ES-I3 (cell line): ENCODE measurements at regions not wholly inside any gene's neighbourhood (a gene's known extent, or its start where the extent isn't known, plus 50 kb on each side); places are given as distances from the start of the nearest gene placed in this dataset.
"Not testable (repeated sequence)": the region's sequence is repeated elsewhere in the genome, so short reads cannot be mapped to it uniquely, and the experiment has no call there.

ENCODE experiments used
- H3K36me3 ChIP-seq: 2 replicates; pipeline ENCODE4 v1.6.1; 2013; ENCODE audit warnings: mild to moderate bottlenecking, low read length, control low read depth, moderate library complexity; ENCODE audit not compliant: insufficient read depth
- H3K4me1 ChIP-seq: 2 replicates; pipeline ENCODE4 v1.6.1; 2013; ENCODE audit warnings: mild to moderate bottlenecking, control low read depth, low read length; ENCODE audit not compliant: insufficient read depth
- H3K9ac ChIP-seq: 2 replicates; pipeline ENCODE4 v1.6.1; 2013; ENCODE audit warnings: low read depth, mild to moderate bottlenecking, low read length, moderate library complexity
- H3K9me3 ChIP-seq: 2 replicates; pipeline ENCODE4 v1.6.1; 2013; ENCODE audit warnings: mild to moderate bottlenecking, low read length, moderate library complexity; ENCODE audit not compliant: control insufficient read depth, insufficient read depth

GRCh38 chr16:21511315-21512210, 87.8 kb upstream of the METTL9 start:
- H3K36me3 ChIP-seq, H3K9me3 ChIP-seq, H3K9ac ChIP-seq, H3K4me1 ChIP-seq: not testable (repeated sequence)

GRCh38 chr16:21512280-21513192, 86.8 kb upstream of the METTL9 start:
- not testable (repeated sequence) for H3K4me1 ChIP-seq

GRCh38 chr16:21513337-21513741, 86.0 kb upstream of the METTL9 start:
- not testable (repeated sequence) for H3K9me3 ChIP-seq, H3K4me1 ChIP-seq, H3K9ac ChIP-seq, H3K36me3 ChIP-seq

More at GRCh38 chr16:21512280-21513192, 86.8 kb upstream of the METTL9 start:
- H3K9ac ChIP-seq, H3K36me3 ChIP-seq, H3K9me3 ChIP-seq: not testable (repeated sequence)

- H3K4me1 ChIP-seq, H3K9ac ChIP-seq, H3K9me3 ChIP-seq, H3K36me3 ChIP-seq: not testable (repeated sequence)
Measured at GRCh38 chr16:21513812-21514473, 85.4 kb upstream of the METTL9 start.

- not testable (repeated sequence) for H3K9ac ChIP-seq, H3K4me1 ChIP-seq, H3K9me3 ChIP-seq, H3K36me3 ChIP-seq
Measured at GRCh38 chr16:21514474-21514840, 84.9 kb upstream of the METTL9 start.

- not testable (repeated sequence) for H3K9ac ChIP-seq, H3K4me1 ChIP-seq, H3K36me3 ChIP-seq, H3K9me3 ChIP-seq
Measured at GRCh38 chr16:21516705-21517040, 82.7 kb upstream of the METTL9 start.

- not testable (repeated sequence) for H3K4me1 ChIP-seq, H3K9ac ChIP-seq, H3K36me3 ChIP-seq, H3K9me3 ChIP-seq
Measured at GRCh38 chr16:21517263-21517662, 82.1 kb upstream of the METTL9 start.

GRCh38 chr16:21519361-21520133, 79.8 kb upstream of the METTL9 start:
- H3K9me3 ChIP-seq, H3K36me3 ChIP-seq, H3K4me1 ChIP-seq: not testable (repeated sequence)
- H3K9ac ChIP-seq, result peak overlapping the region; percentile 78

- H3K9me3 ChIP-seq, H3K36me3 ChIP-seq: not testable (repeated sequence)
- peak overlapping the region; percentile 78 for H3K9ac ChIP-seq
- H3K4me1 ChIP-seq, result peaks cover 10% of the 10 kb centered on the region
Measured at GRCh38 chr16:21520134-21521047, 79.0 kb upstream of the METTL9 start.

- H3K9me3 ChIP-seq, H3K36me3 ChIP-seq: not testable (repeated sequence)
- Histone ChIP-seq H3K9ac (peak overlapping the region; percentile 58), H3K4me1 (peaks cover 16% of the 10 kb centered on the region)
Measured at GRCh38 chr16:21521048-21521389, 78.4 kb upstream of the METTL9 start.

- Histone ChIP-seq H3K4me1 (peaks cover 18% of the 10 kb centered on the region), H3K9ac (peak overlapping the region; percentile 73)
- not testable (repeated sequence) for H3K9me3 ChIP-seq, H3K36me3 ChIP-seq
Measured at GRCh38 chr16:21521390-21522143, 77.8 kb upstream of the METTL9 start.

GRCh38 chr16:21522846-21523245, 76.5 kb upstream of the METTL9 start:
- not testable (repeated sequence) for H3K9ac ChIP-seq, H3K9me3 ChIP-seq, H3K36me3 ChIP-seq
- H3K4me1 ChIP-seq, result peaks cover 18% of the 10 kb centered on the region
